Stimulated activated CD4-positive, alpha-beta T cell treated with anti-CD3 and anti-CD28 coated beads, Interleukin-4, amount 100 ng/mL, for 24 hours (primary cell): ENCODE measurements at regions not wholly inside any gene's neighbourhood (a gene's known extent, or its start where the extent isn't known, plus 50 kb on each side); places are given as distances from the start of the nearest gene placed in this dataset.
"Not testable (repeated sequence)": the region's sequence is repeated elsewhere in the genome, so short reads cannot be mapped to it uniquely, and the experiment has no call there.

ENCODE experiments used
- DNase-seq: peaks from one replicate; pipeline ENCODE4 v3.0.0-alpha.2; 2020

DNA sequence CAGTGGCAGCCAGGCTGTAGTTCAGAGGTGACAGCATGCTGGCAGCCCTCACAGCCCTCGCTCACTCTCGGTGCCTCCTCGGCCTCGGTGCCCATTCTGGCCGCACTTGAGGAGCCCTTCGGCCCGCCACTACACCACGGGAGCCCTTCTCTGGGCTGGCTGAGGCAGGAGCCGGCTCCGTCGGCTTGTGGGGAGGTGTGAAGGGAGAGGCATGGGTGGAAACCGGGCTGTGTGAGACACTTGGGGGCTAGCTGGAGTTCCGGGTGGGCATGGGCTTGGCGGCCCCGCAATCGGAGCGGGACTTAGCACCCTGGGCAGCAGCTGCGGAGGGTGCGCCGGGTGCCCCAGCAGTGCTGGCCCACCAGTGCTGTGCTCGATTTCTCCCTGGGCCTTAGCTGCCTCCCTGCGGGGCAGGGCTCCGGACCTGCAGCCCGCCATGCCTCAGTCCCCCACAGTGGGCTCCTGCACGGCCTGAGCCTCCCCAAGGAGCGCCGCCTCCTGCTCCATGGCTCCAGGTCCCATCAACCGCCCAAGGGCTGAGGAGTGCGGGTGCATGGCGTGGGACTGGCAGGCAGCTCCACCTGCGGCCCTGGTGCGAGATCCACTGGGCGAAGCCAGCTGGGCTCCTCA lies 396.8 kb downstream of the FAM72C start:
- DNase-seq: no peak

- DNase-seq: not testable (repeated sequence)
Observed at GRCh38 chr1:143572661-143573060, 399.1 kb downstream of the FAM72C start.

DNA sequence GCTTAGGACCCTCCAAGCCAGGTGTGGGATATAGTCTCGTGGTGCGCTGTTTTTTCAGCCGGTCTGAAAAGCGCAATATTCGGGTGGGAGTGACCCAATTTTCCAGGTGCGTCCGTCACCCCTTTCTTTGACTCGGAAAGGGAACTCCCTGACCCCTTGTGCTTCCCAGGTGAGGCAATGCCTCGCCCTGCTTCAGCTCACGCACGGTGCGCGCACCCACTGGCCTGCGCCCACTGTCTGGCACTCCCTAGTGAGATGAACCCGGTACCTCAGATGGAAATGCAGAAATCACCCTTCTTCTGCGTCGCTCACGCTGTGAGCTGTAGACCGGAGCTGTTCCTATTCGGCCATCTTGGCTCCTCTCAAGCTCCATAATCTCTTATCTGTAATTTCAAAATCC lies 408.0 kb downstream of the FAM72C start:
- DNase-seq: not testable (repeated sequence)

- no peak for DNase-seq
Observed at GRCh38 chr1:143553627-143554026, 418.2 kb downstream of the FAM72C start.

DNA sequence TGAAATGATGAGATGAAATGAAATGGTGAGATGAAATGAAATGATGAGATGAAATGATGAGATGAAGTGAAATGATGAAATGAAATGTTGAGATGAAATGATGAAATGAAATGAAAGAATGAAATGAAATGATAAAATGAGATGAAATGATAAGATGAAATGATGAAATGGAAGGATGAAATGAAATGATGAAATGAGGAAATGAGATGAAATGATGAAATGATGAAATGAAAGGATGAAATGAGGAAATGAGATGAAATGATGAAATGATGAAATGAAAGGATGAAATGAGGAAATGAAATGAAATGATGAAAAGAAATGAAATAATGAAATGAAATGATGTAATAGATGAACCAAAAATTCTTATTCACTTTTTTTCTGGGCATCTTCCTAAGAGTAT lies 467.1 kb downstream of the FAM72C start:
- not testable (repeated sequence) for DNase-seq

DNA sequence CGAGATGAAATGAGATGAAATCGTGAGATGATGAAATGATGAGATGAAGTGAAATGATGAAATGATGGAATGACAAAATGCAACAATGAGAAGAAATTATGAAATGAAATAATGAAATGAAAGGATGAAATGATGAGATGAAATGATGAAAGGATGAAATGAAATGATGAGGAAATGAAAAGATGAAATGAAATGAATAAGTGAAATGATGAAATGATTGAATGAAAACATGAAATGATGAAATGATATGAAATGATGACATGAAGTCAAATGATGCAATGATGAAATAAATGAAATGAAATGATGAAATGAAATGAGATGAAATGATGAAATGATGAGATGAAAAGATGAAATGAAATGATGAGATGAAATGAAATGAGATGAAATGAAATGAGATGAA lies 467.7 kb downstream of the FAM72C start:
- not testable (repeated sequence) for DNase-seq

GRCh38 chr1:143503048-143503447 lies 468.7 kb downstream of the FAM72C start:
- not testable (repeated sequence) for DNase-seq

DNA sequence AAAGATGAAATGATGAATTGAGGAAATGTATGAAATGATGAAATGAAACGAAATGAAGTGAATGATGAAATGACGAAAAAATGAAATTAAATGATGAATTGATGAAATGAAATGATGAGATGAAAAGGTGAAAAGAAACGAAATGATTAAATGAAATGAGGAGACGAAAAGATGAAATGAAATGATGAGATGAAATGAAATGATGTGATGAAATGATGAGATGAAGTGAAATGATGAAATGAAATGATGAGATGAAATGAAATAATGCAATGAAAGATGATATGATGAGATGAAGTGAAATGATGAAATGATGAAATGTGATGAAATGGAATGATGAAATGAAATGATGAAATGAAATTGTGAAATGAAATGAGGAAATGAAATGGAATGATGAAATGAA lies 469.7 kb downstream of the FAM72C start:
- DNase-seq: not testable (repeated sequence)

DNA sequence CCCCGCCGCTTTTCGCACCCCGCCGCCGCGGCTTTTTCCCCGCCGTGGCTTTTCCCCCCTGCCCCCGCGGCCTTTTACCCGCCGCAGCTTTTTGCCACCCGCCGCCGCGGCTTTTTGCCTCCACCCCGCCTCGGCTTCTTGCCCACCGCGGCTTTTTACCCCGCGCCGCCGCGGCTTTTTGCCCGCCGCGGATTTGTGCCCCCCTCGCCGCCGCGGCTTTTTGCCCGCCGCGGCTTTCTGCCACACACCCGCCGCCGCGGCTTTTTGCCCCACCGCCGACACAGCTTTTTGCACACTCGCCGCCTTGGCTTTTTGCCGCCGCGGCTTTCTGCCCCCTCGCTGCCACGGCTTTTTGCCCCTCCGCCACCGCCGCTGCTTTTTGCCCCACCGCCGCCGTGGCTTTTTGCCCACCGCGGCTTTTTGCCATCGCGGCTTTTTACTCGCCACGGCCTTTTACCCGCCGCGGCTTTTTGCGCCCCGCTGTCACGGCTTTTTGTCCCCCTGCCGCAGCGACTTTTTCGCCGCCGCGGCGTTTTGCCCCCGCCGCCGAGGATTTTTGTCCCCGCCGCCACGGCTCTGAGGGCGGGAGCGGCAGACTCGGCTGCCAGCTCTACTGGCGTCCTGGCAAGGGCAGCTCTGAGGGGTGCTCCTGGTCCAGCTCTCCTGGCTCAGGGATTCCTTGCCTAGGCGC lies 473.6 kb downstream of the FAM72C start:
- DNase-seq: not testable (repeated sequence)

DNA sequence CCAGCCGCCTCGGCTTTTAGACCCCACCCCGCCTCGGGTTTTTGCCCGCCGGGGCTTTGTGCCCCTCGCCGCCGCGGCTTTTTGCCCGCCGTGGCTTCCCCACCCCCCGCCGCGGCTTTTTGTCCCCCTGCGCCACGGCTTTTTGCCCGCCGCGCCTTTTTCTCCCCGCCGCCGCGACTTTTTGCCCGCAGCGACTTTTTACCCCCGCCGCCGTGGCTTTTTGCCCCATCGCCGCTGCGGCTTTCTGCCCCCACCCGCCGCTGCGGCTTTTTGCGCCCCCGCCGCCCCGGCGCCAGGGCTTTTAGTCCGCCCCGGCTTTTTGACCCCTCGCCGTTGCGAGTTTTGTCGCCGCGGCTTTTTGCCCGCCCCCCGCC lies 474.4 kb downstream of the FAM72C start:
- no peak for DNase-seq

DNA sequence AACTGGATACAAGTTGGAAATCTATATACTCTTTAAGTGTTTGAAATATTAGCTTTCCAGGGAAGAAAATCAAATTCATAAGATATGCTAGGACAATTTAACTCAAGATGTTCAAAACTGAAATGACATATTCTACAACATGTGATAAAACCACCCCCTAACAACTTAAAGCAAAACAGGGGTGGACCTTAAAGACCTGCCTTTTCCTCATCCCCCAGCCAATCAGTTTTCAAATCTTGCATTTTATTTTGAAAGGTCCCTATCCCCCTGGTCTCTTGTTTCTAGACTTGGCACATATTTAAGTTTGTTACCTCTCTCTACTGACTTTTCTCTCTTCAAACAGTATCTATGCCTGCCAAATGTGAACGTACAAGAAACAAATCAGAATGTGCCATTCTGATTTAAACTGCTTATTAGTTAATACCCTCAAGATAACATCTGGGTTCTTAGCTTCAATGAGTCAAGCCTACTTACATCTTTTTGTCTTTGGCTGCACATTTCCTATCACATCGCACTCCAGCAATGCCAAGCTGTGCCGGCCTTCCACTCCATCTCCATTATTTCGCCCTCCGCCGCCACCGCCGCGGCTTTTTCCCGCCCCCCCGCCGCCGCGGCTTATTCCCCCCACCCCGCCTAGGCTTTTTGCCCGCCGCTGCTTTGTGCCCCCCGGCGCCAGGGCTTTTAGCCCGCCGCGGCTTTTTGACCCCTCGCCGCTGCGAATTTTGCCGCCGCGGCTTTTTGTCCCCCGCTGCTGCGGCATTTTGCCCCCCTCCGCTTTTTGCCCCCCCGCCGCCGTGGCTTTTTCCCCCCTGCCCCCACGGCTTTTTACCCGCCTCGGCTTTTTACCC lies 475.0 kb downstream of the FAM72C start:
- not testable (repeated sequence) for DNase-seq
